Ectodermal cell (in vitro differentiated cells): ENCODE measurements at regions not wholly inside any gene's neighbourhood (a gene's known extent, or its start where the extent isn't known, plus 50 kb on each side); places are given as distances from the start of the nearest gene placed in this dataset.

Experiments used
- H3K27ac ChIP-seq: 2 replicates; pipeline ENCODE4 v1.7.0; 2013; ENCODE audit warnings: mild to moderate bottlenecking, low read depth, low read length; ENCODE audit not compliant: insufficient read depth, poor library complexity, severe bottlenecking
- H3K27me3 ChIP-seq: 2 replicates; pipeline ENCODE4 v1.7.0; 2013; ENCODE audit warnings: mild to moderate bottlenecking, low read length; ENCODE audit not compliant: insufficient read depth, control insufficient read depth, poor library complexity, severe bottlenecking
- H3K36me3 ChIP-seq: one replicate; pipeline ENCODE4 v1.7.0; 2013; ENCODE audit warnings: low read length; ENCODE audit not compliant: control insufficient read depth, insufficient read depth
- H3K4me1 ChIP-seq: one replicate; pipeline ENCODE4 v1.7.0; 2013; ENCODE audit warnings: low read length; ENCODE audit not compliant: control insufficient read depth, insufficient read depth
- H3K4me3 ChIP-seq: 2 replicates; pipeline ENCODE4 v1.7.0; 2013; ENCODE audit warnings: low read depth, low read length, control low read depth; ENCODE audit not compliant: insufficient read depth
- H3K9me3 ChIP-seq: 2 replicates; pipeline ENCODE4 v1.7.0; 2013; ENCODE audit warnings: mild to moderate bottlenecking, low read length, moderate library complexity; ENCODE audit not compliant: control insufficient read depth
- whole genome bisulfite sequencing, 2 experiments: methylation state at CpG; one replicate each; pipeline ENCODE4 v1.1.7; 2013; ENCODE audit warnings: missing lambda C conversion rate in 2 of 2; 5-methylcytosine and 5-hydroxymethylcytosine counted together

- Histone ChIP-seq H3K4me3 (no peak overlapping the region), H3K4me1 (no peaks in the 10 kb centered on the region), H3K27me3 (no peaks in the 10 kb centered on the region), H3K9me3 (no peaks in the 10 kb centered on the region), H3K27ac (no peak overlapping the region), H3K36me3 (no peaks in the 10 kb centered on the region)
- 96 to 98% methylated on average over 4 of the region's 4 CpGs for WGBS, 2 experiments
Observed at GRCh38 chrX:10882484-10882883, 228.6 kb upstream of the HCCS start.

DNA sequence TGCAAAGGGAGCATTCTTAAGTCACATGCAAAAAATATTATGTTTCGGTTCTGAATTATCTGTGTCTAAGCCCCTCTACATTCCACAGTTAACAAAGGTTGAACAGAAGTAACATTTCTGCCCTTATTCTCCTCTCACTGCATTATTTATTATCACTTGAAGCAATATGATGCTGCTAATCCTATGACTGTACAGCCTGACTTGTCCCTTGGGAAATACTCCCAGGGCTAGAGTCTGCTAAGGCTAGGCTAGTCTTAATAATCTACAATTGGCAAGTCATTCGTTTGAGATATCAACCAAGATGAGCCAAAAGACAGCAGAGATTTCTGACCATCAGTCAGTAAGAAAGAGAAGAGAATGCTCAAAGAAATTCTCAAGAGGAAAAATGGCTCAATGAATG is 226.9 kb upstream of the HCCS start:
- Histone ChIP-seq H3K27me3 (no peaks in the 10 kb centered on the region), H3K9me3 (no peaks in the 10 kb centered on the region), H3K36me3 (no peaks in the 10 kb centered on the region), H3K4me1 (no peaks in the 10 kb centered on the region), H3K27ac (no peak overlapping the region), H3K4me3 (no peak overlapping the region)
- WGBS, 2 experiments, result 98 to 100% methylated on average over 2 of the region's 2 CpGs

- Histone ChIP-seq H3K27me3 (no peaks in the 10 kb centered on the region), H3K4me1 (no peaks in the 10 kb centered on the region), H3K4me3 (no peak overlapping the region), H3K36me3 (no peaks in the 10 kb centered on the region), H3K9me3 (no peaks in the 10 kb centered on the region), H3K27ac (no peak overlapping the region)
- whole genome bisulfite sequencing, 2 experiments, result 83% methylated on average over 1 of the region's 1 CpG; no CpG with 5 or more reads in 1 of the 2 experiments
Observed at GRCh38 chrX:10892621-10893225, 218.4 kb upstream of the HCCS start.

DNA sequence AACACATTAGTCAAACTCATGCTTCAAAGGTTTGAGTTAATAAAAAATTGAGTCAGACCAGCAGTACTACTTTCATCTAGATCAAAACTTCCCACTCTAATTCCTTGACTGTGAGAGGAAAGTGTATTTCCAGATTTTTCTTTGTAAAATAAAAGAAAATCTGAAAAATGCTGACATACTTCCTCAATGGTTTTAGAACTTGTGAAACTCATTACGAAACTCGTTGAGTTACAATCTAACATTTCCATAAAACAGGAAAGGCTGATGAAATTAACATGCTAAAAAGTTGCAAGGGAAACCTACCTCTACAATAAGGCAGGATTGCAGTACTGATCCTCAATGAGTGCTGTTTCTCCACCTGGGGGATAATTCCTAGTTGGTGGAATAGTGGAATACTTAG is 217.8 kb upstream of the HCCS start:
- H3K4me1 ChIP-seq, result no peaks in the 10 kb centered on the region
- H3K27ac ChIP-seq, result no peak overlapping the region
- H3K4me3 ChIP-seq, result no peak overlapping the region
- H3K36me3 ChIP-seq, result no peaks in the 10 kb centered on the region
- no peaks in the 10 kb centered on the region for H3K9me3 ChIP-seq
- H3K27me3 ChIP-seq, result no peaks in the 10 kb centered on the region
- 92% methylated on average over 2 of the region's 2 CpGs; no CpG with 5 or more reads in 1 of the 2 experiments for WGBS, 2 experiments

DNA sequence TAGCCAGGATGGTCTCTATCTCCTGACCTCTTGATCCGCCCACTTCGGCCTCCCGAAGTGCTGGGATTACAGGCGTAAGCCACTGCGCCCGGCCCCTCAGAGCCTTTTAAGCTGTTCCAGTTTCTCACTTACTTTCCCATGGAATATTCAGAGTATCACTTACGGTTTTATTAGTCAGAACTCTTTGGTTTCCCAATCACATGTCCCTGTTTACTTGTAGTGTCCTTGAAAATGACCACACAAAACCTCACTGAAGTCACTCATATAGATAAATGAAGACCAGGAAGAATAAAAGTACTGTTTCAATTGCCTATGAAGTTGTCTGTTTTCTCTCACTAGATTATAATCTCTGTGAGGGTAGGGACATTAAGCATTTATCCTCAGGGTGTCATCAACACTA is 217.2 kb upstream of the HCCS start:
- no peaks in the 10 kb centered on the region for H3K27me3 ChIP-seq
- no peak overlapping the region for H3K27ac ChIP-seq
- no peaks in the 10 kb centered on the region for H3K4me1 ChIP-seq
- H3K4me3 ChIP-seq, result no peak overlapping the region
- no peaks in the 10 kb centered on the region for H3K36me3 ChIP-seq
- 88 to 93% methylated on average over 7 of the region's 7 CpGs for WGBS, 2 experiments
- no peaks in the 10 kb centered on the region for H3K9me3 ChIP-seq

- WGBS, 2 experiments, result 68 to 78% methylated on average over 5 to 6 of the region's 9 CpGs
- no peaks in the 10 kb centered on the region for H3K4me1 ChIP-seq
- no peaks in the 10 kb centered on the region for H3K36me3 ChIP-seq
- H3K27me3 ChIP-seq, result no peaks in the 10 kb centered on the region
- no peaks in the 10 kb centered on the region for H3K9me3 ChIP-seq
- H3K27ac ChIP-seq, result no peak overlapping the region
- H3K4me3 ChIP-seq, result no peak overlapping the region
Observed at GRCh38 chrX:10897768-10898167, 213.4 kb upstream of the HCCS start.

DNA sequence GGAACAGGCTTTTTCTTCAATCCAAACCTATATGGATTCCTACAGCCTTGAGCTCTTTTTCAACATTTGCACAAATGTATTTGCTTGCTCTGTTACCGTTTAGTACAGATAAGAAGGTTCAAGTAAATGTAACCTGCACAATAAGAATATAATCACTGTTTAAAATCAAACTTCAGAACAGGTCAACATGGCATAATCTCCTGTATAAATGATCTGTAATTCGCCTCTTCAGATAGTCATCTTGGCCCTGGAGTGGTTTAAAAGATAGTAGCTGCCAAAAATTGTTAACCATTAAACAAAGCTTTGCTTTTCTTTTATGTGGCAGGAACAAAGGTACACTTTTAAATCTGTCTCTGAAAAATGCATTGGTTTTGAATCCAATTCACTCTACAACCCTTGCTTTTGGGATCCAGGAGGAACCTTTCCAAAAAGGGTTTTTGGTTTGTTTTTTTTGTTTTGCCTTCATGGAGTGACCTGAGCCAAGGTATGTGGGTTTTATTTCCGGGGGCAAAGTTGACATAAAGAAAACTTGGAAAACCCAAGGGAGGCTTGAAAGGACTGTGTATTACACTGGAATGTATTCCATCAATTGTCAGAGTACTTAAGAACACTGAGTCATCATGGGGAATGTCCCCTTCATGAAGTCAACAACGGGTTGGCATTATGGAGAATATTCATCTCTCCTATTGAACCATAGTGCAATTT is 210.4 kb upstream of the HCCS start:
- WGBS, 2 experiments, result 89 to 92% methylated on average over 3 to 4 of the region's 4 CpGs
- Histone ChIP-seq H3K4me3 (no peak overlapping the region), H3K36me3 (no peaks in the 10 kb centered on the region), H3K27ac (no peak overlapping the region), H3K9me3 (no peaks in the 10 kb centered on the region), H3K27me3 (no peaks in the 10 kb centered on the region), H3K4me1 (no peaks in the 10 kb centered on the region)

DNA sequence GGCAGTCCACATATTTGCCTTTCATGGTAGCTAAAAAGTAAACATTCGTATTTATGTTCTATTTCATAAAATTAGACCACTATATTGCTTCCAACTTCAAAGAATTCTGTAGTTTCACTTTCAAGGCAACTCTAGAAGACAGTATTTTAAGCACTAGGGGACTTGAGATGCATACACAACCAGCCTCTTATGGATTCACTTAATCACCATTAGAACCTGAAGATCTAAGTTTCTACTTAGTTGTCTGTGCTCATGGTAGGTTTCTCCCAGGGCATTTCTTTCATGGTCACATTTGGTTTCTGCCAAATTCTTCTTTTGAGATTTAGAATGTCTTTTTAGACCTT is 209.9 kb upstream of the HCCS start:
- Histone ChIP-seq H3K27ac (no peak overlapping the region), H3K27me3 (no peaks in the 10 kb centered on the region), H3K4me1 (no peaks in the 10 kb centered on the region), H3K36me3 (no peaks in the 10 kb centered on the region), H3K9me3 (no peaks in the 10 kb centered on the region), H3K4me3 (no peak overlapping the region)
- WGBS, 2 experiments, result 100% methylated on average over 1 of the region's 1 CpG

- no peaks in the 10 kb centered on the region for H3K9me3 ChIP-seq
- H3K36me3 ChIP-seq, result no peaks in the 10 kb centered on the region
- H3K4me3 ChIP-seq, result no peak overlapping the region
- no peaks in the 10 kb centered on the region for H3K4me1 ChIP-seq
- no peaks in the 10 kb centered on the region for H3K27me3 ChIP-seq
- H3K27ac ChIP-seq, result no peak overlapping the region
- 95 to 98% methylated on average over 1 to 2 of the region's 2 CpGs for WGBS, 2 experiments
Observed at GRCh38 chrX:10902001-10902400, 209.1 kb upstream of the HCCS start.

- Histone ChIP-seq H3K36me3 (no peaks in the 10 kb centered on the region), H3K27me3 (no peaks in the 10 kb centered on the region), H3K4me3 (no peak overlapping the region), H3K27ac (no peak overlapping the region), H3K9me3 (no peaks in the 10 kb centered on the region), H3K4me1 (no peaks in the 10 kb centered on the region)
Observed at GRCh38 chrX:10903523-10903922, 207.6 kb upstream of the HCCS start.
